ENCODE measurements at regions not wholly inside any gene's neighbourhood (a gene's known extent, or its start where the extent isn't known, plus 50 kb on each side); places are given as distances from the start of the nearest gene placed in this dataset.

GRCh38 chr16:60304066-60304465 is 1570.0 kb upstream of the GOT2 start:
- Histone ChIP-seq H3K4me3 (ENCODE audit: insufficient read depth, low read length) (no peak overlapping the region), H2AFZ (ENCODE audit: low read length) (no peak overlapping the region), H3K4me1 (ENCODE audit: insufficient read depth, low read length) (no peaks in the 10 kb centered on the region), H3K79me2 (ENCODE audit: insufficient read depth, low read length) (no peaks in the 10 kb centered on the region), H3K36me3 (ENCODE audit: insufficient read depth, low read length) (no peaks in the 10 kb centered on the region), H3K27ac (ENCODE audit: low read depth, low read length) (no peak overlapping the region), H3K27me3 (ENCODE audit: insufficient read depth, low read length) (no peaks in the 10 kb centered on the region), H3K9me3 (ENCODE audit: low read depth, low read length) (no peaks in the 10 kb centered on the region), H4K20me1 (ENCODE audit: insufficient read depth, low read length) (no peaks in the 10 kb centered on the region), H3K4me2 (ENCODE audit: insufficient read depth, low read length) (no peak overlapping the region)
- no peak for TF ChIP-seq CTCF (IDR thresholded peaks at IDR 0.05; ENCODE audit: extremely low read depth, low read depth, low read length)
- DNase-seq (ENCODE audit: insufficient read length, low spot score, missing footprints), result peak; percentile 53

GRCh38 chr16:60302676-60303075 is 1568.6 kb upstream of the GOT2 start:
- H3K79me2 ChIP-seq (ENCODE audit: insufficient read depth, low read length), result no peaks in the 10 kb centered on the region
- no peak overlapping the region for H3K27ac ChIP-seq (ENCODE audit: low read depth, low read length)
- H2AFZ ChIP-seq (ENCODE audit: low read length), result no peak overlapping the region
- no peaks in the 10 kb centered on the region for H3K9me3 ChIP-seq (ENCODE audit: low read depth, low read length)
- no peaks in the 10 kb centered on the region for H4K20me1 ChIP-seq (ENCODE audit: insufficient read depth, low read length)
- no peak overlapping the region for H3K4me3 ChIP-seq (ENCODE audit: insufficient read depth, low read length)
- TF ChIP-seq CTCF (IDR thresholded peaks at IDR 0.05; ENCODE audit: extremely low read depth, low read depth, low read length), result no peak
- H3K4me1 ChIP-seq (ENCODE audit: insufficient read depth, low read length), result no peaks in the 10 kb centered on the region
- no peak overlapping the region for H3K4me2 ChIP-seq (ENCODE audit: insufficient read depth, low read length)
- H3K36me3 ChIP-seq (ENCODE audit: insufficient read depth, low read length), result no peaks in the 10 kb centered on the region
- DNase-seq (ENCODE audit: insufficient read length, low spot score, missing footprints), result no peak
- no peaks in the 10 kb centered on the region for H3K27me3 ChIP-seq (ENCODE audit: insufficient read depth, low read length)

- no peak for DNase-seq (ENCODE audit: insufficient read length, low spot score, missing footprints)
- Histone ChIP-seq H3K27me3 (ENCODE audit: insufficient read depth, low read length) (no peaks in the 10 kb centered on the region), H3K27ac (ENCODE audit: low read depth, low read length) (no peak overlapping the region), H2AFZ (ENCODE audit: low read length) (no peak overlapping the region), H4K20me1 (ENCODE audit: insufficient read depth, low read length) (no peaks in the 10 kb centered on the region), H3K36me3 (ENCODE audit: insufficient read depth, low read length) (no peaks in the 10 kb centered on the region), H3K4me2 (ENCODE audit: insufficient read depth, low read length) (no peak overlapping the region), H3K4me3 (ENCODE audit: insufficient read depth, low read length) (no peak overlapping the region), H3K9me3 (ENCODE audit: low read depth, low read length) (no peaks in the 10 kb centered on the region), H3K4me1 (ENCODE audit: insufficient read depth, low read length) (no peaks in the 10 kb centered on the region), H3K79me2 (ENCODE audit: insufficient read depth, low read length) (no peaks in the 10 kb centered on the region)
- no peak for TF ChIP-seq CTCF (IDR thresholded peaks at IDR 0.05; ENCODE audit: extremely low read depth, low read depth, low read length)
Measured at GRCh38 chr16:60302261-60302660, 1568.1 kb upstream of the GOT2 start.

- no peaks in the 10 kb centered on the region for H3K4me1 ChIP-seq (ENCODE audit: insufficient read depth, low read length)
- no peaks in the 10 kb centered on the region for H3K27me3 ChIP-seq (ENCODE audit: insufficient read depth, low read length)
- no peaks in the 10 kb centered on the region for H3K9me3 ChIP-seq (ENCODE audit: low read depth, low read length)
- H3K4me2 ChIP-seq (ENCODE audit: insufficient read depth, low read length), result no peak overlapping the region
- no peak for DNase-seq (ENCODE audit: insufficient read length, low spot score, missing footprints)
- no peak for TF ChIP-seq CTCF (IDR thresholded peaks at IDR 0.05; ENCODE audit: extremely low read depth, low read depth, low read length)
- no peak overlapping the region for H2AFZ ChIP-seq (ENCODE audit: low read length)
- no peaks in the 10 kb centered on the region for H4K20me1 ChIP-seq (ENCODE audit: insufficient read depth, low read length)
- no peaks in the 10 kb centered on the region for H3K79me2 ChIP-seq (ENCODE audit: insufficient read depth, low read length)
- no peak overlapping the region for H3K4me3 ChIP-seq (ENCODE audit: insufficient read depth, low read length)
- no peaks in the 10 kb centered on the region for H3K36me3 ChIP-seq (ENCODE audit: insufficient read depth, low read length)
- no peak overlapping the region for H3K27ac ChIP-seq (ENCODE audit: low read depth, low read length)
Measured at GRCh38 chr16:60299241-60299776, 1565.2 kb upstream of the GOT2 start.
